Uterus (tissue), 2 donors: ENCODE measurements at regions not wholly inside any gene's neighbourhood (a gene's known extent, or its start where the extent isn't known, plus 50 kb on each side); places are given as distances from the start of the nearest gene placed in this dataset.

Source experiments
- CTCF ChIP-seq, 4 experiments: fragments of 200-600 bp in 2 of 4; fragments of 450-650 bp in 2 of 4; sonication (generic) in 2 of 4; IDR thresholded peaks; one replicate each; pipeline ENCODE4 v1.5.1; 2016 to 2019; ENCODE audit warnings: antibody characterized with exemption in 4 of 4, mild to moderate bottlenecking in 2 of 4, moderate library complexity in 1 of 4
- POLR2A ChIP-seq, 2 donors: fragments of 450-650 bp; IDR thresholded peaks; one replicate each; pipeline ENCODE4 v1.6.1; 2016; ENCODE audit warnings: antibody characterized with exemption in 2 of 2, mild to moderate bottlenecking in 1 of 2, moderate library complexity in 1 of 2

DNA sequence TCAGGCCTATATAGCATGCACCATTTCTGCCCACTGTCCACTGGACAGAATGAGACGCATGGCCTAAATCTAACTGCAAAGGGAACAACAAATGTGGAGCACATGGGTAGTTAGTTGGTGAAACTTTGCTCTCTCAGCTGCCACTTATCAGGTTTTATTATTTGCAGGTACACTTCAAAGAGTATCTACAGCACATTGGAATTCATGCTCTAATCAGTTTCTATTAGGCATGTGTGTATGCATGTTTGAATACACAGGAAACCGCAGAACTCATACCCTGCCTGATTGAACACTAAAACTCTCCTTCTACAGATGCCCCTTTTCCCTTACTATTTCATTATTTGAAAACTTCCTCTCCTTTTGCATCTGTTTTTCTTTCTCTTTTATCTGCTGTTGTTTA is 97.4 kb upstream of the HSF2 start:
- TF ChIP-seq POLR2A (IDR thresholded peaks at IDR 0.05) (no peak), CTCF (IDR thresholded peaks at IDR 0.05) (no peak)
